ENCODE measurements at regions not wholly inside any gene's neighbourhood (a gene's known extent, or its start where the extent isn't known, plus 50 kb on each side); places are given as distances from the start of the nearest gene placed in this dataset.

DNA sequence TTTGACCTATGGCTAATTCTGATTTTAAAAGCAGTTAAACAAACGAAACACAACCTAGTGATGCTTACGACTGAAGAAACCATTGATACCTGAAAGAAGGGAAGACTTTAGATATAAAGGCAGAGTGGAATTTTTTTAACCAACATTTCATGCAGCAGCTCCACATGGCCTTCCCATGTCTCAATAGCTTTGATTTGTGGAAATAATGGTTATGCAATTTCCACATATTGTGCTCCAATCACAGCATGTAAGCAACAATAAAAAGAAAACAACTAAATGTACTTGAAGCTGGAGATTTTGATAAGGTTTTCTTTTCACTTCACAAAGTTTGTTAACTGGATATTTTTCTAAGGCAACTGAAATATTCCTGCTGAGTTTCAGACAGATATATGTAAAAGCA is 82.0 kb upstream of the SLC39A10 start:
- Mint-ChIP-seq H3K27ac (no peak overlapping the region), H3K36me3 (no peaks in the 10 kb centered on the region; the same call in 1 of the 2 replicates), H3K4me1 (peaks cover 15% of the 10 kb centered on the region), H3K27me3 (ENCODE audit: low read depth) (peaks cover 5% of the 10 kb centered on the region), H3K4me3 (no peak overlapping the region), H3K9me3 (peaks cover 5% of the 10 kb centered on the region; the same call in 1 of the 2 replicates)
- ATAC-seq (no peak), DNase-seq (ENCODE audit: low spot score) (no peak)
- TF ChIP-seq TP53 (CRISPR knock-in tag; IDR thresholded peaks at IDR 0.05) (no peak), ESRRA (CRISPR knock-in tag; IDR thresholded peaks at IDR 0.05; ENCODE audit: borderline replicate concordance) (no peak), PRRX2 (CRISPR knock-in tag; IDR thresholded peaks at IDR 0.05) (no peak), ZNF416 (CRISPR knock-in tag; IDR thresholded peaks at IDR 0.05) (no peak), ETV6 (CRISPR knock-in tag; IDR thresholded peaks at IDR 0.05) (no peak), TEAD4 (CRISPR knock-in tag; IDR thresholded peaks at IDR 0.05) (no peak), TCF7 (CRISPR knock-in tag; IDR thresholded peaks at IDR 0.05; ENCODE audit: low read depth) (no peak), ZNF396 (CRISPR knock-in tag; IDR thresholded peaks at IDR 0.05; ENCODE audit: borderline replicate concordance) (no peak)
- TF ChIP-seq, protein P1, sequence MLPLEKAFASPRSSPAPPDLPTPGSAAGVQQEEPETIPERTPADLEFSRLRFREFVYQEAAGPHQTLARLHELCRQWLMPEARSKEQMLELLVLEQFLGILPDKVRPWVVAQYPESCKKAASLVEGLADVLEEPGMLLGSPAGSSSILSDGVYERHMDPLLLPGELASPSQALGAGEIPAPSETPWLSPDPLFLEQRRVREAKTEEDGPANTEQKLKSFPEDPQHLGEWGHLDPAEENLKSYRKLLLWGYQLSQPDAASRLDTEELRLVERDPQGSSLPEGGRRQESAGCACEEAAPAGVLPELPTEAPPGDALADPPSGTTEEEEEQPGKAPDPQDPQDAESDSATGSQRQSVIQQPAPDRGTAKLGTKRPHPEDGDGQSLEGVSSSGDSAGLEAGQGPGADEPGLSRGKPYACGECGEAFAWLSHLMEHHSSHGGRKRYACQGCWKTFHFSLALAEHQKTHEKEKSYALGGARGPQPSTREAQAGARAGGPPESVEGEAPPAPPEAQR (CRISPR knock-in tag; IDR thresholded peaks at IDR 0.05): no peak
- TF ChIP-seq, protein P2, sequence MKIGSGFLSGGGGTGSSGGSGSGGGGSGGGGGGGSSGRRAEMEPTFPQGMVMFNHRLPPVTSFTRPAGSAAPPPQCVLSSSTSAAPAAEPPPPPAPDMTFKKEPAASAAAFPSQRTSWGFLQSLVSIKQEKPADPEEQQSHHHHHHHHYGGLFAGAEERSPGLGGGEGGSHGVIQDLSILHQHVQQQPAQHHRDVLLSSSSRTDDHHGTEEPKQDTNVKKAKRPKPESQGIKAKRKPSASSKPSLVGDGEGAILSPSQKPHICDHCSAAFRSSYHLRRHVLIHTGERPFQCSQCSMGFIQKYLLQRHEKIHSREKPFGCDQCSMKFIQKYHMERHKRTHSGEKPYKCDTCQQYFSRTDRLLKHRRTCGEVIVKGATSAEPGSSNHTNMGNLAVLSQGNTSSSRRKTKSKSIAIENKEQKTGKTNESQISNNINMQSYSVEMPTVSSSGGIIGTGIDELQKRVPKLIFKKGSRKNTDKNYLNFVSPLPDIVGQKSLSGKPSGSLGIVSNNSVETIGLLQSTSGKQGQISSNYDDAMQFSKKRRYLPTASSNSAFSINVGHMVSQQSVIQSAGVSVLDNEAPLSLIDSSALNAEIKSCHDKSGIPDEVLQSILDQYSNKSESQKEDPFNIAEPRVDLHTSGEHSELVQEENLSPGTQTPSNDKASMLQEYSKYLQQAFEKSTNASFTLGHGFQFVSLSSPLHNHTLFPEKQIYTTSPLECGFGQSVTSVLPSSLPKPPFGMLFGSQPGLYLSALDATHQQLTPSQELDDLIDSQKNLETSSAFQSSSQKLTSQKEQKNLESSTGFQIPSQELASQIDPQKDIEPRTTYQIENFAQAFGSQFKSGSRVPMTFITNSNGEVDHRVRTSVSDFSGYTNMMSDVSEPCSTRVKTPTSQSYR (CRISPR knock-in tag; IDR thresholded peaks at IDR 0.05): no peak
- TF ChIP-seq, protein P3, sequence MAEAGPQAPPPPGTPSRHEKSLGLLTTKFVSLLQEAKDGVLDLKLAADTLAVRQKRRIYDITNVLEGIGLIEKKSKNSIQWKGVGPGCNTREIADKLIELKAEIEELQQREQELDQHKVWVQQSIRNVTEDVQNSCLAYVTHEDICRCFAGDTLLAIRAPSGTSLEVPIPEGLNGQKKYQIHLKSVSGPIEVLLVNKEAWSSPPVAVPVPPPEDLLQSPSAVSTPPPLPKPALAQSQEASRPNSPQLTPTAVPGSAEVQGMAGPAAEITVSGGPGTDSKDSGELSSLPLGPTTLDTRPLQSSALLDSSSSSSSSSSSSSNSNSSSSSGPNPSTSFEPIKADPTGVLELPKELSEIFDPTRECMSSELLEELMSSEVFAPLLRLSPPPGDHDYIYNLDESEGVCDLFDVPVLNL (CRISPR knock-in tag; IDR thresholded peaks at IDR 0.05; ENCODE audit: borderline replicate concordance, low read depth): no peak
- TF ChIP-seq, protein P4, sequence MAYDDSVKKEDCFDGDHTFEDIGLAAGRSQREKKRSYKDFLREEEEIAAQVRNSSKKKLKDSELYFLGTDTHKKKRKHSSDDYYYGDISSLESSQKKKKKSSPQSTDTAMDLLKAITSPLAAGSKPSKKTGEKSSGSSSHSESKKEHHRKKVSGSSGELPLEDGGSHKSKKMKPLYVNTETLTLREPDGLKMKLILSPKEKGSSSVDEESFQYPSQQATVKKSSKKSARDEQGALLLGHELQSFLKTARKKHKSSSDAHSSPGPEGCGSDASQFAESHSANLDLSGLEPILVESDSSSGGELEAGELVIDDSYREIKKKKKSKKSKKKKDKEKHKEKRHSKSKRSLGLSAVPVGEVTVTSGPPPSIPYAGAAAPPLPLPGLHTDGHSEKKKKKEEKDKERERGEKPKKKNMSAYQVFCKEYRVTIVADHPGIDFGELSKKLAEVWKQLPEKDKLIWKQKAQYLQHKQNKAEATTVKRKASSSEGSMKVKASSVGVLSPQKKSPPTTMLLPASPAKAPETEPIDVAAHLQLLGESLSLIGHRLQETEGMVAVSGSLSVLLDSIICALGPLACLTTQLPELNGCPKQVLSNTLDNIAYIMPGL (CRISPR knock-in tag; IDR thresholded peaks at IDR 0.05): no peak
- ChIA-PET CTCF (interaction anchor here (1.3 to 2.7 kb wide), 2 partner anchors 82 to 85 kb away, joined by 3 to 17 read pairs; partner anchors contain the start of gene SLC39A10), POLR2A (no interaction called here)

DNA sequence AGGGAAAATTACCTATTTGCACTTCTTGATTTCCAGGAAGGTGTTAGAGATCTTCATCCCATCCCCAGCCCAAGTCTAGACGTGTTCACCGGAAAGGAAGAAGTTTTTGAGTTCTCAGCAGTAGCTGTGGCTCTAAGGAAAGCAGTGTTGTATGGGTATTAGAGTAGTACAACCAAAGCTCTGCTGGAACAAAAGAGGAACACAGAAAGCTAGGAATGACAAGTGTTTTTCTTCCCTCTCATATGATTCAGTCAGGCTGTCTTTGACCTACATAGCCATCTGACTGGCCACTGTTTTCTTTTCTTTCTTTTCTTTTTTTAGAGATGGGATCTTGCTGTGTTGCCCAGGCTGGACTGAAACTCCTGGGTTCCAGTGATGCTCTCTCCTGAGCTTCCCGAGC is 82.7 kb upstream of the SLC39A10 start:
- Mint-ChIP-seq H3K4me1 (peaks cover 22% of the 10 kb centered on the region), H3K27ac (no peak overlapping the region), H3K27me3 (ENCODE audit: low read depth) (peaks cover 5% of the 10 kb centered on the region), H3K9me3 (peaks cover 5% of the 10 kb centered on the region; the same call in 1 of the 2 replicates), H3K36me3 (peaks cover 5% of the 10 kb centered on the region), H3K4me3 (no peak overlapping the region)
- CTCF ChIA-PET: interaction anchor here (0.7 to 1.3 kb wide), 3 partner anchors 18 to 83 kb away, joined by 3 read pairs; partner anchors contain the start of gene SLC39A10
- DNase-seq (ENCODE audit: low spot score) (no peak), ATAC-seq (no peak)
- POLR2A ChIA-PET: interaction anchor here (0.7 kb wide), 1 partner anchor 360 kb away, joined by 3 read pairs; no protein-coding TSS in a partner anchor
- TF ChIP-seq, protein P5, sequence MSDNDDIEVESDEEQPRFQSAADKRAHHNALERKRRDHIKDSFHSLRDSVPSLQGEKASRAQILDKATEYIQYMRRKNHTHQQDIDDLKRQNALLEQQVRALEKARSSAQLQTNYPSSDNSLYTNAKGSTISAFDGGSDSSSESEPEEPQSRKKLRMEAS (CRISPR knock-in tag; IDR thresholded peaks at IDR 0.05): no peak
- no peak for TF ChIP-seq RORB (CRISPR knock-in tag; IDR thresholded peaks at IDR 0.05)

Data from WTC11 (cell line).